Natural killer cell (primary cell): ENCODE measurements at regions not wholly inside any gene's neighbourhood (a gene's known extent, or its start where the extent isn't known, plus 50 kb on each side); places are given as distances from the start of the nearest gene placed in this dataset.

Experiments
- ATAC-seq, 3 donors: fragments of 150-1000 bp in 2 of 3; fragments of 200-7000 bp in 1 of 3; cut with Tn5 transposase; 1 replicate in 1 of 3; 2 replicates in 2 of 3; pipeline ENCODE4 v1.10.0; 2021; ENCODE audit warnings: mild to moderate bottlenecking in 2 of 3, moderate library complexity in 2 of 3
- DNase-seq, 2 donors: peaks; one replicate each; pipeline versions ENCODE4 v3.0.0 to v3.0.0-alpha.2; 2013 to 2021; ENCODE audit warnings: mixed read lengths in 1 of 2
- H3K27ac ChIP-seq: one replicate; pipeline ENCODE4 v1.5.1; 2013; ENCODE audit warnings: mild to moderate bottlenecking, low read length
- H3K27me3 ChIP-seq: one replicate; pipeline ENCODE4 v1.6.1; 2013; ENCODE audit warnings: low read length; ENCODE audit not compliant: control insufficient read depth, insufficient read depth
- H3K36me3 ChIP-seq: one replicate; pipeline ENCODE4 v1.6.1; 2013; ENCODE audit warnings: low read length; ENCODE audit not compliant: control insufficient read depth, insufficient read depth
- H3K4me1 ChIP-seq: one replicate; pipeline ENCODE4 v1.6.1; 2013; ENCODE audit warnings: low read length; ENCODE audit not compliant: control insufficient read depth, insufficient read depth
- H3K4me3 ChIP-seq: one replicate; pipeline ENCODE4 v1.5.1; 2013; ENCODE audit warnings: low read length
- H3K9me3 ChIP-seq: one replicate; pipeline ENCODE4 v1.6.1; 2013; ENCODE audit warnings: low read length; ENCODE audit not compliant: control insufficient read depth, insufficient read depth
- H3K27ac Mint-ChIP-seq, 2 donors: one replicate each; pipeline ENCODE4 v1.8.0; 2022; ENCODE audit warnings: mild to moderate bottlenecking in 2 of 2, mixed read lengths in 2 of 2, moderate library complexity in 1 of 2
- H3K27me3 Mint-ChIP-seq, 2 donors: one replicate each; pipeline ENCODE4 v1.8.0; 2022; ENCODE audit warnings: low read depth in 2 of 2, mixed read lengths in 2 of 2
- H3K36me3 Mint-ChIP-seq: one replicate; pipeline ENCODE4 v1.8.0; 2022; ENCODE audit warnings: mixed read lengths
- H3K4me1 Mint-ChIP-seq, 2 donors: one replicate each; pipeline ENCODE4 v1.8.0; 2022; ENCODE audit warnings: mixed read lengths in 2 of 2
- H3K4me3 Mint-ChIP-seq: one replicate; pipeline ENCODE4 v1.8.0; 2022; ENCODE audit warnings: mild to moderate bottlenecking, moderate library complexity, mixed read lengths
- H3K9me3 Mint-ChIP-seq, 2 donors: one replicate each; pipeline ENCODE4 v1.8.0; 2022; ENCODE audit warnings: mixed read lengths in 2 of 2
- CTCF ChIP-seq: fragments of 200-600 bp; IDR thresholded peaks from one replicate; pipeline ENCODE4 v1.8.0; 2022; ENCODE audit warnings: antibody characterized with exemption
- WGBS: methylation state at CpG from one replicate; pipeline ENCODE4 v1.1.7; 2013; ENCODE audit warnings: missing lambda C conversion rate; ENCODE audit not compliant: insufficient coverage; 5-methylcytosine and 5-hydroxymethylcytosine counted together
- intact Hi-C: fragments of 100-400 bp; cut with micrococcal nuclease; formaldehyde crosslinking; loops from one replicate; pipeline ENCODE4 v1.14.2; 2022

GRCh38 chr7:13240349-13240748 lies 552.9 kb downstream of the ARL4A start:
- no peak overlapping the region for H3K27ac ChIP-seq
- no peak for TF ChIP-seq CTCF
- 67% methylated on average over 1 of the region's 2 CpGs for WGBS
- DNase-seq (no peak), ATAC-seq (no peak)
- H3K4me1 Mint-ChIP-seq: no peaks in the 10 kb centered on the region
- H3K4me1 ChIP-seq: no peaks in the 10 kb centered on the region
- H3K27ac Mint-ChIP-seq: no peak overlapping the region
- H3K4me3 ChIP-seq: no peak overlapping the region
- H3K36me3 Mint-ChIP-seq: no peaks in the 10 kb centered on the region
- no peaks in the 10 kb centered on the region for H3K9me3 ChIP-seq
- intact Hi-C loops: no loop called here
- no peaks in the 10 kb centered on the region for H3K27me3 ChIP-seq
- no peaks in the 10 kb centered on the region for H3K27me3 Mint-ChIP-seq
- no peak overlapping the region for H3K4me3 Mint-ChIP-seq
- no peaks in the 10 kb centered on the region for H3K9me3 Mint-ChIP-seq
- H3K36me3 ChIP-seq: no peaks in the 10 kb centered on the region

DNA sequence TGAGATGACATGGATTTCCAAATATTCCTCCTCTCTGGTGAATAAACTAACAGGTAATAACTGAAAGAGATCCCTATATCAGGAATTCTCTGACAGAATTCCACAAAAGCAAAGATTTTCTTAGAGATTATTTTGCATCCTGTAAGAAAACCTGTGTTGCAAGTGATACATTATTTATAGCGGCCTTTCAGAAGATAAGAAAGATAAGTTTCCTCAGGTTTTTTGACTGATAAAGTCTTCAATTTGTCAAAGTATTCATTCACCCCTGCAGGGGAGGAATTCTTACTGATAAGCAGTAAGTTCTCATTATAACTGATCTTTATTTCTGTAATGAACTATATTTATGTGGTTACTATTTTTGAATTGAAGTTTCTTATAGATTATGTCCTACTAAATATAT lies 554.0 kb downstream of the ARL4A start:
- H3K27me3 ChIP-seq: no peaks in the 10 kb centered on the region
- H3K4me1 ChIP-seq: no peaks in the 10 kb centered on the region
- Mint-ChIP-seq H3K4me3 (no peak overlapping the region), H3K9me3 (no peaks in the 10 kb centered on the region), H3K27me3 (no peaks in the 10 kb centered on the region), H3K27ac (no peak overlapping the region), H3K4me1 (no peaks in the 10 kb centered on the region), H3K36me3 (no peaks in the 10 kb centered on the region)
- intact Hi-C loops: no loop called here
- H3K36me3 ChIP-seq: no peaks in the 10 kb centered on the region
- ATAC-seq (no peak), DNase-seq (no peak)
- H3K9me3 ChIP-seq: no peaks in the 10 kb centered on the region
- no CpG with 5 or more reads among the region's 1 CpG for WGBS
- TF ChIP-seq CTCF: no peak
- H3K27ac ChIP-seq: no peak overlapping the region
- no peak overlapping the region for H3K4me3 ChIP-seq

DNA sequence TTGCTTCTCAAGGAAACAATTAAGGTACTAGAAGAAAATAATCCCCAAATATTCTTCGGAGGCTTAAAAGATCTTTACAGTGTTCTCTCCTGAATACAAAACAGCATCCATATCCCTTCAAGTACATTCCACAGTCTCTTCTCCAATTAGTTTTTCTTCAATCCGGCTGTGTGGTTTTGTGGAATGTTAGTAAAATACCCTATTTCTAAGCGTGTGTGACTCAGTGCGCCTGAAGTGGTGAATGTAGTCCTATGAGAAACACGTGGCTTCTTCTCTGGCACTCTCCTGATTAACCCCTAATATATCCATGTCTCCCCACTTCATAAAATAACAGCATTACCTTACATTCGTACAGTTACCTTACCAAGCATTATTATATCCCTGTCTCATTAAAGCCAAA lies 570.2 kb downstream of the ARL4A start:
- H3K9me3 Mint-ChIP-seq: no peaks in the 10 kb centered on the region
- no peaks in the 10 kb centered on the region for H3K4me1 ChIP-seq
- intact Hi-C loops: no loop called here
- H3K27ac Mint-ChIP-seq: no peak overlapping the region
- no peaks in the 10 kb centered on the region for H3K36me3 Mint-ChIP-seq
- no peak overlapping the region for H3K27ac ChIP-seq
- no peaks in the 10 kb centered on the region for H3K27me3 Mint-ChIP-seq
- ATAC-seq (no peak), DNase-seq (no peak)
- peaks cover 2% of the 10 kb centered on the region for H3K27me3 ChIP-seq
- 50% methylated on average over 1 of the region's 6 CpGs for WGBS
- no peaks in the 10 kb centered on the region for H3K4me1 Mint-ChIP-seq
- H3K9me3 ChIP-seq: no peaks in the 10 kb centered on the region
- H3K4me3 ChIP-seq: no peak overlapping the region
- no peaks in the 10 kb centered on the region for H3K36me3 ChIP-seq
- no peak overlapping the region for H3K4me3 Mint-ChIP-seq
- TF ChIP-seq CTCF: no peak

DNA sequence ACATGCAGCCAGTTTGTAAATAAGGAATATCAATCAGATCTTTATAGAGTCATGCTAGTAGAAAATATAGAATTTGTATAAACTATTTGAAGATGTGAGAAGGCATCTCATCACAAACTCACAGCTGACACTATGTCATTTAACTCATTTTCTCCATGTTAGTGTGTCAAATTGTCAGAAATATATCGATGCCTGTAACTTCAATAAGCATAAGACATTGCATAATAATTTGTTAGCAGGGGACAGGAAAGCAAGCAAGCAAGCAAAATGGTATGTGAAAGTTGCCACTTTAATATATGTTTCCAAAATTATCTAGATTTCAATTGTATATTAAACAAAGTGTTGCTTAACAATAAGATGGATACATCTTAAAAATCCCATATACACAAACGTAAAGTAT lies 571.0 kb downstream of the ARL4A start:
- no peak for DNase-seq
- TF ChIP-seq CTCF: no peak
- no peaks in the 10 kb centered on the region for H3K27me3 Mint-ChIP-seq

More for the DNA sequence above, 571.0 kb downstream of the ARL4A start:
- ATAC-seq: no peak
- no peaks in the 10 kb centered on the region for H3K4me1 Mint-ChIP-seq
- no peak overlapping the region for H3K27ac Mint-ChIP-seq
- Histone ChIP-seq H3K36me3 (no peaks in the 10 kb centered on the region), H3K27me3 (peaks cover 2% of the 10 kb centered on the region), H3K4me3 (no peak overlapping the region), H3K27ac (no peak overlapping the region), H3K9me3 (no peaks in the 10 kb centered on the region), H3K4me1 (no peaks in the 10 kb centered on the region)
- no peak overlapping the region for H3K4me3 Mint-ChIP-seq
- H3K9me3 Mint-ChIP-seq: no peaks in the 10 kb centered on the region
- no peaks in the 10 kb centered on the region for H3K36me3 Mint-ChIP-seq
- intact Hi-C loops: no loop called here
- no CpG with 5 or more reads among the region's 2 CpGs for WGBS
